ENCODE measurements at regions not wholly inside any gene's neighbourhood (a gene's known extent, or its start where the extent isn't known, plus 50 kb on each side); places are given as distances from the start of the nearest gene placed in this dataset.

GRCh38 chr16:54655121-54655590, 275.5 kb upstream of the IRX5 start:
- no peak for DNase-seq (ENCODE audit: low read depth)
- no peak overlapping the region for H3K4me3 ChIP-seq (ENCODE audit: low read depth, low read length)
- TF ChIP-seq, protein P1, sequence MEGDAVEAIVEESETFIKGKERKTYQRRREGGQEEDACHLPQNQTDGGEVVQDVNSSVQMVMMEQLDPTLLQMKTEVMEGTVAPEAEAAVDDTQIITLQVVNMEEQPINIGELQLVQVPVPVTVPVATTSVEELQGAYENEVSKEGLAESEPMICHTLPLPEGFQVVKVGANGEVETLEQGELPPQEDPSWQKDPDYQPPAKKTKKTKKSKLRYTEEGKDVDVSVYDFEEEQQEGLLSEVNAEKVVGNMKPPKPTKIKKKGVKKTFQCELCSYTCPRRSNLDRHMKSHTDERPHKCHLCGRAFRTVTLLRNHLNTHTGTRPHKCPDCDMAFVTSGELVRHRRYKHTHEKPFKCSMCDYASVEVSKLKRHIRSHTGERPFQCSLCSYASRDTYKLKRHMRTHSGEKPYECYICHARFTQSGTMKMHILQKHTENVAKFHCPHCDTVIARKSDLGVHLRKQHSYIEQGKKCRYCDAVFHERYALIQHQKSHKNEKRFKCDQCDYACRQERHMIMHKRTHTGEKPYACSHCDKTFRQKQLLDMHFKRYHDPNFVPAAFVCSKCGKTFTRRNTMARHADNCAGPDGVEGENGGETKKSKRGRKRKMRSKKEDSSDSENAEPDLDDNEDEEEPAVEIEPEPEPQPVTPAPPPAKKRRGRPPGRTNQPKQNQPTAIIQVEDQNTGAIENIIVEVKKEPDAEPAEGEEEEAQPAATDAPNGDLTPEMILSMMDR (IDR thresholded peaks at IDR 0.05; ENCODE audit: control insufficient read depth, extremely low read depth, insufficient read depth): no peak

GRCh38 chr16:54654429-54654828, 276.2 kb upstream of the IRX5 start:
- H3K4me3 ChIP-seq (ENCODE audit: low read depth, low read length): no peak overlapping the region
- TF ChIP-seq, protein P1 (IDR thresholded peaks at IDR 0.05; ENCODE audit: control insufficient read depth, extremely low read depth, insufficient read depth): no peak
- DNase-seq (ENCODE audit: low read depth): no peak

DNA sequence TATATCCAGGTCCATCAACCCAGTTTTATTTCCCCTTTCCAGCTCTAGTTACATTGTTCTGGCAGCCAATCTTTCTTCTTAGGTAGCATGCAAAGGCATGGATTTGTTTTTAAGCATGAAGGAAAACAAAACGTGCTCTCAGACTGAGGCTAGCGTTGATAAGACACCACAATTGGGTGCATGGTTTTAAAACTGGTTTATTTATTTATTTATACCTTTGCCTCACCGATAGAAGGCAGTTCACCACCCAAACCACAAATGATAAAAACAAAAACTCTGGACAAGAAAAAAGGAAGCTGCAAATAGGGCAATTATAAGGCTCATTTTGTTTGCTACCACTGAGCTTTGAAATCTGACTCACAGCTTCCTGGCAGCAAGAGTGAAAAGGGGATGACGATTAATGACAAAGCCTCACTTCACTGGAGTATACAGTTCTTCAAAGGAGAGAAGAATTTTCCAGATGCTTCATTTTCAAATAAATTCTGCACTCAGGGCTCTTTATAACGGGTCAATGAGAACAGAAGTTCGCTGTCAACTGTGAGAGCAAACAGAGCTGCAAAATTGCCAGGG, 278.4 kb upstream of the IRX5 start:
- H3K4me3 ChIP-seq (ENCODE audit: low read depth, low read length): no peak overlapping the region
- TF ChIP-seq, protein P1 (IDR thresholded peaks at IDR 0.05; ENCODE audit: control insufficient read depth, extremely low read depth, insufficient read depth): no peak
- no peak for DNase-seq (ENCODE audit: low read depth)

DNA sequence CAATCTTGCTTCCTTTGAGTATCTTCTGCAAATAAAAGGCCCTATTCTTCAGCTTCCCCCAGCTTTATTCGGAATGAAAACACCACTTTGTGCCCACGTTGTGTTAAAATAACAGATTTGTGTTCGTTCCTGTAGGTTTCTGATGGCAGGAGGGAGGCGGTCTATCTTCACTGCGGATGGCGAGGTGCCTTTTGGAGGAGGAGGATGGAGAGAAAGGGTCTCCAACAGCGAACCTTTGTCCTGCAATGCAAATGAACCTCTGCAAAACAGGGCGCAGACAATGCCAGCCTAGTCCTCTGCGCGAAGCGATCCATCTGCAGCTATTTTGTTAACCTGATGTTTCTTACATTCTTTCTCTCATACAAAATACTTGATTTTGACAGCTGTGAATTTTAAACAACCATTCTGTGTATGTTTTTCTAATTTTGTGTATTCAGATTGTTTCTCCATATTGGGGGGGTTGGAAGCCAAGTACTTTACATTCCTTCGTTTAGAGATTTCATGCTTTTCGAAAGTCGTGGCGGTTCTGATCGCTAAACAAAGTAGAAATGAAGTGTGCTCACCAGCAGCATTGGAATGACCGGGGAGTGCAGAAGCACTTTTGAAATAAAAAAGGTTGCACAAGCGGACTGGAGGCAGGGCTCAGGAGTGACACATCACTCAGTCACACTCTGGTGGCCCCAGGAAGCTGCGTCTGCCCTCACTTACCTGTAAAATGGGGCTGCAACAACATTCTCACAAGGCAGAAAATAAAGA, 279.0 kb upstream of the IRX5 start:
- H3K4me3 ChIP-seq (ENCODE audit: low read depth, low read length): no peak overlapping the region
- DNase-seq (ENCODE audit: low read depth): no peak

GRCh38 chr16:54649876-54650275, 280.8 kb upstream of the IRX5 start:
- TF ChIP-seq, protein P1 (IDR thresholded peaks at IDR 0.05; ENCODE audit: control insufficient read depth, extremely low read depth, insufficient read depth): no peak
- peak; percentile 96 for DNase-seq (ENCODE audit: low read depth)
- no peak overlapping the region for H3K4me3 ChIP-seq (ENCODE audit: low read depth, low read length)

More for the DNA sequence above, 279.0 kb upstream of the IRX5 start:
- TF ChIP-seq, protein P1 (IDR thresholded peaks at IDR 0.05; ENCODE audit: control insufficient read depth, extremely low read depth, insufficient read depth): no peak

- no peak overlapping the region for H3K4me3 ChIP-seq (ENCODE audit: low read depth, low read length)
- TF ChIP-seq, protein P1 (IDR thresholded peaks at IDR 0.05; ENCODE audit: control insufficient read depth, extremely low read depth, insufficient read depth): no peak
- no peak for DNase-seq (ENCODE audit: low read depth)
Observed at GRCh38 chr16:54648575-54648974, 282.1 kb upstream of the IRX5 start.

All from LNCaP clone FGC (cell line).